Bronchial epithelial cell (primary cell): ENCODE measurements at regions not wholly inside any gene's neighbourhood (a gene's known extent, or its start where the extent isn't known, plus 50 kb on each side); places are given as distances from the start of the nearest gene placed in this dataset.

Experiments
- DNase-seq: peaks from one replicate; pipeline ENCODE4 v3.0.0-alpha.2; 2010; ENCODE audit warnings: low read depth
- FAIRE-seq: peaks from 2 replicates; lab custom pipeline; 2011; peaks lifted over from hg19 to GRCh38; lab: Jason Lieb, UNC
- H3K27me3 ChIP-seq: 2 replicates; pipeline ENCODE4 v1.5.1; 2011; ENCODE audit warnings: low read length; ENCODE audit not compliant: control insufficient read depth, insufficient read depth
- H3K36me3 ChIP-seq: 2 replicates; pipeline ENCODE4 v1.5.1; 2011; ENCODE audit warnings: low read length; ENCODE audit not compliant: control insufficient read depth, insufficient read depth
- H3K4me3 ChIP-seq: 2 replicates; pipeline ENCODE4 v1.5.1; 2011; ENCODE audit warnings: mild to moderate bottlenecking, low read depth, low read length, control low read depth
- TF ChIP-seq, protein P1 (sequence below): IDR thresholded peaks from 2 replicates; pipeline ENCODE4 v1.5.1; 2011; ENCODE audit warnings: mild to moderate bottlenecking, moderate library complexity, low read length, control low read depth, inconsistent platforms; ENCODE audit not compliant: insufficient read depth, severe bottlenecking

DNA sequence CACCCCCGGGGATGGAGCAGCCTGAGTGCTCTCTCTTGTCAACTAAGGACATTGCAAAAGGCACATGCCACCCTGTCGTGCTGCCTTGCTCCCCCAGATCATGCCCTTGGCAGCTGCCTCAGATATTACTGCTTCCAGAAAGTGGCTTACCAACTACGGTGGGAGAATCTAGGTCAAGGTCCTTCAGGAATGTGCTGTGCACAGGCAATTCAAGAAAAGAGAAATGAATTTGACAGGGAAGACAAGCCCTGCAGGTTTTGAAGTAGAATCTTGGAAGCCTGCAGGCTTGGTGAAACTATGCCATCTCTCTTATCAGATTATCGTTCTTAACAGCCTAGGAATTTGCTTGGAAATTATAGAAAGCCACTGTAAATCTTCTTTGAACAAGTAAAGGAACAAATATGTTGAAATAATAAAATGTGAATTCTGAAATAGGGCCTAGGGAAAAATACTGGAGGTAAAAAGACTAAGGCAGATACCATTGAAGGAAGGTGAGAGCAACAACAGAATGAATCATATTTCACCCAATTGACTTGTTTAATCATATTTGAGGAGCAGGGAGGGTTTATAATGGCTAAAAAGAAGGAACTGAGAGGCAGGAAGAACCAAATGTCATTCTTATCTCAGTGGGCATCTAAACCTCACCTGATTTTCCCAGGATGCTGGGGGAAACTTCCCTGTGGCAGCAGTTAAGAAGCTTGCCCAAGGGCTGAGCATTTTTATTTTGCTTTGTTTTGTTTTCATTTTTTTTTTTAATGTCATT is 94.0 kb upstream of the GLS start:
- FAIRE-seq (no peak), DNase-seq (peak; percentile 46)
- Histone ChIP-seq H3K4me3 (no peak overlapping the region), H3K36me3 (no peaks in the 10 kb centered on the region), H3K27me3 (no peaks in the 10 kb centered on the region)
- TF ChIP-seq, protein P1, sequence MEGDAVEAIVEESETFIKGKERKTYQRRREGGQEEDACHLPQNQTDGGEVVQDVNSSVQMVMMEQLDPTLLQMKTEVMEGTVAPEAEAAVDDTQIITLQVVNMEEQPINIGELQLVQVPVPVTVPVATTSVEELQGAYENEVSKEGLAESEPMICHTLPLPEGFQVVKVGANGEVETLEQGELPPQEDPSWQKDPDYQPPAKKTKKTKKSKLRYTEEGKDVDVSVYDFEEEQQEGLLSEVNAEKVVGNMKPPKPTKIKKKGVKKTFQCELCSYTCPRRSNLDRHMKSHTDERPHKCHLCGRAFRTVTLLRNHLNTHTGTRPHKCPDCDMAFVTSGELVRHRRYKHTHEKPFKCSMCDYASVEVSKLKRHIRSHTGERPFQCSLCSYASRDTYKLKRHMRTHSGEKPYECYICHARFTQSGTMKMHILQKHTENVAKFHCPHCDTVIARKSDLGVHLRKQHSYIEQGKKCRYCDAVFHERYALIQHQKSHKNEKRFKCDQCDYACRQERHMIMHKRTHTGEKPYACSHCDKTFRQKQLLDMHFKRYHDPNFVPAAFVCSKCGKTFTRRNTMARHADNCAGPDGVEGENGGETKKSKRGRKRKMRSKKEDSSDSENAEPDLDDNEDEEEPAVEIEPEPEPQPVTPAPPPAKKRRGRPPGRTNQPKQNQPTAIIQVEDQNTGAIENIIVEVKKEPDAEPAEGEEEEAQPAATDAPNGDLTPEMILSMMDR, result no peak

DNA sequence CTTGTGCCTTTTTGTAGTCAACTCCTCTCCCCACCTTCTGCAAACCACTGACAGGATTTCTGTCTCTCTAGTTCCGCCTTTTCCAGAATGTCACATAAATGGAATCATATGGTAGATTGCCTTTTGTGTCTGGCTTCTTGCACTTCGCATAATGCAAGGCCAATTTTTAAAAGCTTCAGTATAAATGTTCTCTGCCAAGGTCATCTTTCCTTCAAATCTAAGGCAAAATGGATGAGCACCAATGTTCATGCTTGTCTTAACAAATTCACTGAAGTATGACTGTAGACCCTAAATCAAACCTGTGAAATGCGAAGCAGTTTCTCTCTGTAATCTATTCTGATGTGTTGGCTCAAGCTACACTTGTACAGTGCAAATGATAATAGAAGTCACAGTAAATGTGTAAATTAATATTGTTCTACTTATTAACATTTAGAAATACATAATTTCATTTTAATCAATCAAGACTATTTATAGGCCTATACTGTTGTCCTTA is 92.8 kb upstream of the GLS start:
- Histone ChIP-seq H3K36me3 (no peaks in the 10 kb centered on the region), H3K27me3 (no peaks in the 10 kb centered on the region), H3K4me3 (no peak overlapping the region)
- DNase-seq (no peak), FAIRE-seq (no peak)
- TF ChIP-seq, protein P1, result no peak

DNA sequence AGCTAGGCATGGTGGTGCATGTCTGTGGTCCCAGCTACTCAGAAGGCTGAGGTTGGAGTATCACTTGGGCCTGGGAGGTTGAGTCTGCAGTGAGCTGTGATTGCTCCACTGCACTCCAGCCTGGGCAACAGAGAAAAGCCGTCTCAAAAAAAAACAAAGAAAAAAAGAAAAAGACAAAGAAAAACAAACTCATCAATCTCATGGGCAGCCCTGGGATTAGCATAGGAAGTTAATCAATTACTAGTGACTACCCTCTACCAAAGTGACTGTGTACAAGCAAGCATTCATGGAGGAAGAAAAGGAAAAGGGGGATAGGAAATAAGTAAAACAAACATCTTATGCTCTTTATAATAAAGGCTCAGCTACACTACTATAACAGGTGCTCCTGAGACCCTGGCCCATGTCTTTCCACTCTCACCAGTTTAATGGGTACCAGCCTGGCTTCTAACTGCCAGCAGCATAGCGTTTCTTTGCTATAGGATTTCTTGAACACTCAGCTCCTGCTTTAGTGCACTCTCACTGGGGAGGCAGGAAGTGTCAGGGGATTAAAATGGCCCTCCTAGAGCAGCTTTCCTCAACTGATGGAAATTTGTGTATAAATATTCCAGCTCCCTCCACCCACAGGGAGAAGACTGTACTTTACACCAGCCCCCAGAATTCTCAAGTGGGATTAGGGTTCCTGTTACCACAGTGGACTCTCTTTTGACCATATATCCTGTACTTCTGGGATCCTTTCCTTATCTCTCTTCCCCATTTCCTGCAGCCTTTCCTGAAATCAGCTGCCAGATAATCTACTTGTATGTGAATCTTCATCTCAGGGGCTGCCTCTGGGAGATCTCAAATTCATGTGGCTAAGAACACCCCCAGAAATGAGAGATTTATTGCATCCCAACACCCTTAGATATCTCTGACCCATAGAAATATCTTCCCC is 91.3 kb upstream of the GLS start:
- TF ChIP-seq, protein P1, result no peak
- no peaks in the 10 kb centered on the region for H3K27me3 ChIP-seq
- H3K36me3 ChIP-seq, result no peaks in the 10 kb centered on the region
- FAIRE-seq (no peak), DNase-seq (no peak)
- no peak overlapping the region for H3K4me3 ChIP-seq

DNA sequence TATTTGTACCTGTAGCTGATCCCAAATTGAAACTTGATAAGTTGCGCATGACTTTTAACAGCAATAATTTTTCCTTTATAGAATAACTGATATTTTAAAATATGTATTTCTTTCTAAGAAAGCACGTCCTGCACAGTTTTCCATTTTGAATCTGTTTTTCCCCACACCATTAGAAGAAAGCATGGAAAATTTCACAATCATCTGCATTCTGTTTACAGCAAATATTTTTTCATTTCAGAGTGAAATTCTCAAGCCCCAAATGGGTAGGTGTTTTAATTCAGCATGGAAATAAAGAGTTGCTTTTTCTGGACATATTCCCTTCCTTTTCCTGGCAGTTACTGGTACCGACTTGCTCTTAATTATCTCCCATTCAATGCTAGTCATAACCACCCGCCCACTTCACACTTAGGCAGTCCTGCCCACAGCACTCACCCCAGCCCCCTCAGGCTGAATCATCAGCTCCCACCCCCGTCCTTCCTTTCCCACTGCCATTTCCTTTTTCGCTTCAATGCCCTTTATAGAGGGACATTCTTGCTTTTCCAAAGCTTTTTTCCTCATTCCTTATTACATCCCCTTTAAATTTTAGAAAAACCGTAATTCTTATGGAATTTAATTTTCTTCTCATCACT is 89.2 kb upstream of the GLS start:
- H3K36me3 ChIP-seq, result no peaks in the 10 kb centered on the region
- H3K27me3 ChIP-seq, result no peaks in the 10 kb centered on the region
- no peak overlapping the region for H3K4me3 ChIP-seq
- DNase-seq (peak; percentile 86), FAIRE-seq (no peak)
- TF ChIP-seq, protein P1, result no peak

DNA sequence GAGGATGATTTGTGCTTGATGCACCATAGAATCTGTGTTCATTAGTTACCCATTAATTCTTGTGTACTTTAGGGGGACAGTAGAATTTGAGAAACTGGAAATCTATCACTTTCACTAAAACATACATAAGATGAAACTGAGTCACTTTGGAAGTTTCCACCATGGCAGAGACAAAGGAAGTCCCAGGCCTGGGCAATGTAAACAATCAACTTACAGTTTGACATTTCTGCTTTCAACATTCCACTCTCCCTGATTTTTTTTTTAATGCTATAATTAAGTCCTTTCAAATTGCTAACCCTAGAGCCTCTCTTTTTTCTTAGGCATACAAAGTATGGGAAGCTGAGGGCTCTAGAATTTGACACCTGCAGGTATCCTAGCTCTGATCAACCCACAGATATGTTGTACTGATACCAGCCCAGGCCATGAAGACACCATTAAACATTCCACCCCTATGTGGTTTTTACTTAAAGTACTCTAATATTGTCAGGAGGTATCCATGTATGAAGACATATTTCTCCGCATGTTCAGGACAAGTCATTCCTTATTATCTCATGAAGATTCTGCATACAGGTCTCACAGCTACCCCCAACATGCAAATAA is 88.5 kb upstream of the GLS start:
- H3K4me3 ChIP-seq, result no peak overlapping the region
- H3K27me3 ChIP-seq, result no peaks in the 10 kb centered on the region
- no peak for FAIRE-seq
- no peaks in the 10 kb centered on the region for H3K36me3 ChIP-seq
- TF ChIP-seq, protein P1, result no peak
- peak; percentile 45 for DNase-seq
